Karpas-422 (cell line): ENCODE measurements at regions not wholly inside any gene's neighbourhood (a gene's known extent, or its start where the extent isn't known, plus 50 kb on each side); places are given as distances from the start of the nearest gene placed in this dataset.

Experiments
- DNase-seq: peaks from one replicate; pipeline ENCODE4 v3.0.0-alpha.2; 2015
- H2AFZ ChIP-seq: fragments of 200-600 bp; sonication (generic); 2 replicates; pipeline ENCODE4 v1.6.1; 2014; ENCODE audit warnings: antibody characterized with exemption, low read length, mixed read lengths
- H3K27ac ChIP-seq: fragments of 200-600 bp; sonication (generic); 2 replicates; pipeline ENCODE4 v1.5.1; 2014; ENCODE audit warnings: mild to moderate bottlenecking, low read length, moderate library complexity
- H3K27me3 ChIP-seq: fragments of 200-600 bp; sonication (generic); 2 replicates; pipeline ENCODE4 v1.6.1; 2014; ENCODE audit warnings: low read length, mixed read lengths
- H3K36me3 ChIP-seq: fragments of 200-600 bp; sonication (generic); 2 replicates; pipeline ENCODE4 v1.6.1; 2014; ENCODE audit warnings: low read length, mixed read lengths; ENCODE audit not compliant: insufficient read depth
- H3K4me1 ChIP-seq: fragments of 200-600 bp; sonication (generic); 2 replicates; pipeline ENCODE4 v1.6.1; 2014; ENCODE audit warnings: mild to moderate bottlenecking, low read length, mixed read lengths
- H3K4me2 ChIP-seq: fragments of 200-600 bp; sonication (generic); 2 replicates; pipeline ENCODE4 v1.6.1; 2014; ENCODE audit warnings: low read length, low read depth, mild to moderate bottlenecking; ENCODE audit not compliant: poor library complexity, severe bottlenecking
- H3K4me3 ChIP-seq: fragments of 200-600 bp; sonication (generic); 2 replicates; pipeline ENCODE4 v1.5.1; 2014; ENCODE audit warnings: mild to moderate bottlenecking, antibody characterized with exemption, low read length, mixed read lengths
- H3K79me2 ChIP-seq: fragments of 200-600 bp; sonication (generic); 2 replicates; pipeline ENCODE4 v1.6.1; 2014; ENCODE audit warnings: mild to moderate bottlenecking, low read length, mixed read lengths
- H3K9ac ChIP-seq: fragments of 200-600 bp; sonication (generic); 2 replicates; pipeline ENCODE4 v1.6.0; 2014; ENCODE audit warnings: low read length
- H3K9me2 ChIP-seq: fragments of 200-600 bp; sonication (generic), shearing (Covaris generic); replicated peaks from 2 replicates; pipeline ENCODE4 v1.6.0; 2014; ENCODE audit warnings: mild to moderate bottlenecking, low read length, moderate library complexity; ENCODE audit not compliant: insufficient read depth
- H3K9me3 ChIP-seq: fragments of 300-700, 200-600 bp; sonication (generic); 2 replicates; pipeline ENCODE4 v1.6.1; 2014; ENCODE audit warnings: low read length, mixed read lengths
- H4K20me1 ChIP-seq: fragments of 200-600 bp; sonication (generic); 2 replicates; pipeline ENCODE4 v1.6.1; 2014; ENCODE audit warnings: mild to moderate bottlenecking, antibody characterized with exemption, low read length, low read depth; ENCODE audit not compliant: insufficient read depth

DNA sequence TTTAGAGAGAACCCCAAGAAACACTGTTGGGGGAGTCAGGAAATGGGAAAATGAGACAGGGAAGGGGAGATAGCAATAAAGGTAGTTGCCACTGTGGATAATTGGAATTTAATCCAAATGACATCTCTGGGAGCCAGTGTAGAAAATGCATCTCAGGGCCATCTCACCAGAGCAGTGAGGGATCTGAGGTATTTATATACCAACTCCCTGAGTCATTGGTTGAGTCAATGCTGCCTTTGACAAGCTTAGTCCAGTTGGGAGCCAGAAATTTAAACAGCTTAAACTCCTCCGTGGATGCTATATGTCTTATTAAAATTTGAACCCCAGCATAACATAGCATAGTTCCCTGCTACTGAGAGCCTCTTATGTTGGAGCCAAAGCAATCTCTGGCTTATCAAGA, 140.3 kb downstream of the SLC30A10 start:
- Histone ChIP-seq H3K4me3 (no peak overlapping the region), H2AFZ (no peak overlapping the region), H3K36me3 (no peaks in the 10 kb centered on the region), H3K27me3 (no peaks in the 10 kb centered on the region), H3K79me2 (no peaks in the 10 kb centered on the region), H4K20me1 (no peaks in the 10 kb centered on the region), H3K9ac (no peak overlapping the region), H3K9me3 (no peaks in the 10 kb centered on the region), H3K4me2 (no peak overlapping the region), H3K4me1 (no peaks in the 10 kb centered on the region), H3K27ac (no peak overlapping the region), H3K9me2 (no peaks in the 10 kb centered on the region)
- DNase-seq, result no peak

GRCh38 chr1:219784660-219785381, 143.5 kb downstream of the SLC30A10 start:
- no peak overlapping the region for H3K9ac ChIP-seq
- no peaks in the 10 kb centered on the region for H3K27me3 ChIP-seq
- no peaks in the 10 kb centered on the region for H3K9me2 ChIP-seq
- no peaks in the 10 kb centered on the region for H3K9me3 ChIP-seq
- DNase-seq, result no peak
- H3K4me3 ChIP-seq, result no peak overlapping the region
- H3K36me3 ChIP-seq, result no peaks in the 10 kb centered on the region
- H2AFZ ChIP-seq, result no peak overlapping the region
- H4K20me1 ChIP-seq, result no peaks in the 10 kb centered on the region
- peaks cover 10% of the 10 kb centered on the region for H3K4me1 ChIP-seq
- H3K79me2 ChIP-seq, result no peaks in the 10 kb centered on the region
- no peak overlapping the region for H3K4me2 ChIP-seq
- no peak overlapping the region for H3K27ac ChIP-seq

DNA sequence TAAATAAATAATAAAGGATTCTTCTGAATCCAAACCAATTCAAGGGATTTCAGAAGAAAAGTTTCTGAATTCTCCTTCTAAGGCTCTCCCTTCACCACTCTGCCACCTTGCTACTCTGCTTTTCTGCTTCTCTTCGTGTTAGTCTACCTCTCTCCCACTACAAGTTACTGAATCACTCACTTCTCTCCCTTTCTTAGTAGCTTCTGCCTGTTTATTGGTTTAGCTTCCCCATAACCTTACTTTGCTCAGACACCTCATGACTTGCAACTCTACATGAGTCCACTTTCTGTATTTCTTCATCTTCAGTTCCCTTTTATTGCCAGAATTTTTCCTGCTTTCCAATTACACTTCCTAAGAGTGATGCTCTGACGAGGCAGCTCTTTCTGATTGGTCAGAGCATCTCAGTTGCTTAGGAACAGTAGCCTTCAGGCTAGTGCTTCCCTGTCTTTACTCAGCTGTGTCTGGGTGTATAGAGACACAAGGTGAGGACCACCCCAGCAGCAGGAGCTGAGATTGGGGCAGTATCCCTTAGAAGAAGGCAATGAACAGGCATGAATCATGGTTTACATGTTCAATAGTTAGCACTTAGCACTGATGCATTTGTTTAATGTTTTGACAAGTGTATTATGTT, 144.6 kb downstream of the SLC30A10 start:
- H3K36me3 ChIP-seq, result no peaks in the 10 kb centered on the region
- no peak overlapping the region for H3K9ac ChIP-seq
- no peak overlapping the region for H3K4me2 ChIP-seq
- no peaks in the 10 kb centered on the region for H3K27me3 ChIP-seq
- no peak overlapping the region for H2AFZ ChIP-seq
- H3K4me3 ChIP-seq, result no peak overlapping the region
- peaks cover 10% of the 10 kb centered on the region for H3K4me1 ChIP-seq
- no peak for DNase-seq
- H4K20me1 ChIP-seq, result no peaks in the 10 kb centered on the region
- H3K9me3 ChIP-seq, result no peaks in the 10 kb centered on the region
- no peak overlapping the region for H3K27ac ChIP-seq
- no peaks in the 10 kb centered on the region for H3K9me2 ChIP-seq
- H3K79me2 ChIP-seq, result no peaks in the 10 kb centered on the region

- Histone ChIP-seq H3K79me2 (no peaks in the 10 kb centered on the region), H3K9ac (no peak overlapping the region), H4K20me1 (no peaks in the 10 kb centered on the region), H3K27ac (no peak overlapping the region), H2AFZ (no peak overlapping the region), H3K9me2 (no peaks in the 10 kb centered on the region), H3K4me2 (peak overlapping the region; percentile 24), H3K9me3 (no peaks in the 10 kb centered on the region), H3K36me3 (no peaks in the 10 kb centered on the region), H3K4me1 (peaks cover 10% of the 10 kb centered on the region), H3K4me3 (no peak overlapping the region), H3K27me3 (no peaks in the 10 kb centered on the region)
- no peak for DNase-seq
These were observed 145.4 kb downstream of the SLC30A10 start for GRCh38 chr1:219782929-219783328.

DNA sequence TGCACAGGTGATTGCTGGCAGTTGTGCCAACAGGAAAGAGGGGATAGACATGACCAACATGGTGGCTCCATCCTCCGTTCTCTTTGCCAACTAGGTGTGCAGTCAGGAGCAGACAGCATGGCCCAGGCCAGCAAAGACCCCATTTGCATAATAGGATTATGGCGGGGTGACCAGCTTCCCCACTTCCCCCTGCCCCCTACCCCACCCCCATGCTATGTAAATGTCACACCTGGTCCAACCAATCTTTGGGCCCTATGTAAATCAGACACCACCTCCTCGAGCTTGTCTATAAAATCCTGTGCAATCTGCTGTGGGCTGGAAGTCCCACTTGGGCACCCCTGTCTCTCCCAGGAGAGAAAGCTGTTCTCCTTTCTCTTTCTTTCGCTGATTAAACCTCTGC, 146.0 kb downstream of the SLC30A10 start:
- peak; percentile 41 for DNase-seq
- no peaks in the 10 kb centered on the region for H3K79me2 ChIP-seq
- peaks cover 10% of the 10 kb centered on the region for H3K4me1 ChIP-seq
- no peaks in the 10 kb centered on the region for H3K9me3 ChIP-seq
- no peak overlapping the region for H3K9ac ChIP-seq
- no peaks in the 10 kb centered on the region for H3K36me3 ChIP-seq
- peak overlapping the region; percentile 24 for H3K4me2 ChIP-seq
- no peak overlapping the region for H2AFZ ChIP-seq
- H3K27ac ChIP-seq, result no peak overlapping the region
- H3K9me2 ChIP-seq, result no peaks in the 10 kb centered on the region
- H4K20me1 ChIP-seq, result no peaks in the 10 kb centered on the region
- H3K4me3 ChIP-seq, result no peak overlapping the region
- no peaks in the 10 kb centered on the region for H3K27me3 ChIP-seq

- no peaks in the 10 kb centered on the region for H4K20me1 ChIP-seq
- no peaks in the 10 kb centered on the region for H3K9me2 ChIP-seq
- no peaks in the 10 kb centered on the region for H3K36me3 ChIP-seq
- no peak overlapping the region for H3K27ac ChIP-seq
- no peak overlapping the region for H3K4me3 ChIP-seq
- no peak overlapping the region for H2AFZ ChIP-seq
- no peak overlapping the region for H3K4me2 ChIP-seq
- DNase-seq, result no peak
- no peaks in the 10 kb centered on the region for H3K27me3 ChIP-seq
- H3K4me1 ChIP-seq, result peaks cover 10% of the 10 kb centered on the region
- H3K9me3 ChIP-seq, result no peaks in the 10 kb centered on the region
- no peaks in the 10 kb centered on the region for H3K79me2 ChIP-seq
- no peak overlapping the region for H3K9ac ChIP-seq
These were observed 146.9 kb downstream of the SLC30A10 start for GRCh38 chr1:219781491-219781890.

- no peak overlapping the region for H2AFZ ChIP-seq
- no peaks in the 10 kb centered on the region for H3K9me3 ChIP-seq
- H3K27ac ChIP-seq, result no peak overlapping the region
- H4K20me1 ChIP-seq, result no peaks in the 10 kb centered on the region
- H3K27me3 ChIP-seq, result no peaks in the 10 kb centered on the region
- H3K79me2 ChIP-seq, result no peaks in the 10 kb centered on the region
- H3K4me1 ChIP-seq, result peaks cover 10% of the 10 kb centered on the region
- H3K9ac ChIP-seq, result no peak overlapping the region
- H3K9me2 ChIP-seq, result no peaks in the 10 kb centered on the region
- H3K4me2 ChIP-seq, result no peak overlapping the region
- H3K36me3 ChIP-seq, result no peaks in the 10 kb centered on the region
- H3K4me3 ChIP-seq, result no peak overlapping the region
- no peak for DNase-seq
These were observed 149.5 kb downstream of the SLC30A10 start for GRCh38 chr1:219778793-219779369.

- no peak overlapping the region for H3K4me2 ChIP-seq
These were observed 150.2 kb downstream of the SLC30A10 start for GRCh38 chr1:219778110-219778509.

More at GRCh38 chr1:219778110-219778509, 150.2 kb downstream of the SLC30A10 start:
- no peak overlapping the region for H3K4me3 ChIP-seq
- H3K9ac ChIP-seq, result no peak overlapping the region
- H4K20me1 ChIP-seq, result no peaks in the 10 kb centered on the region
- no peak for DNase-seq
- no peaks in the 10 kb centered on the region for H3K27me3 ChIP-seq
- no peak overlapping the region for H3K27ac ChIP-seq
- no peaks in the 10 kb centered on the region for H3K36me3 ChIP-seq
- no peak overlapping the region for H2AFZ ChIP-seq
- H3K4me1 ChIP-seq, result peaks cover 10% of the 10 kb centered on the region
- H3K9me3 ChIP-seq, result no peaks in the 10 kb centered on the region
- H3K79me2 ChIP-seq, result no peaks in the 10 kb centered on the region
- no peaks in the 10 kb centered on the region for H3K9me2 ChIP-seq
